Lower leg skin (tissue), 3 donors: ENCODE measurements at regions not wholly inside any gene's neighbourhood (a gene's known extent, or its start where the extent isn't known, plus 50 kb on each side); places are given as distances from the start of the nearest gene placed in this dataset.

ENCODE experiments used
- POLR2A ChIP-seq, 2 donors: fragments of 450-650 bp; IDR thresholded peaks; one replicate each; pipeline ENCODE4 v1.6.1; 2016 to 2017; ENCODE audit warnings: antibody characterized with exemption in 2 of 2, mild to moderate bottlenecking in 1 of 2, moderate library complexity in 1 of 2
- TF ChIP-seq, protein P1 (sequence below), 3 donors: fragments of 450-650 bp; IDR thresholded peaks; one replicate each; pipeline ENCODE4 v1.5.1; 2016; ENCODE audit warnings: antibody characterized with exemption in 3 of 3, mild to moderate bottlenecking in 3 of 3, moderate library complexity in 2 of 3

DNA sequence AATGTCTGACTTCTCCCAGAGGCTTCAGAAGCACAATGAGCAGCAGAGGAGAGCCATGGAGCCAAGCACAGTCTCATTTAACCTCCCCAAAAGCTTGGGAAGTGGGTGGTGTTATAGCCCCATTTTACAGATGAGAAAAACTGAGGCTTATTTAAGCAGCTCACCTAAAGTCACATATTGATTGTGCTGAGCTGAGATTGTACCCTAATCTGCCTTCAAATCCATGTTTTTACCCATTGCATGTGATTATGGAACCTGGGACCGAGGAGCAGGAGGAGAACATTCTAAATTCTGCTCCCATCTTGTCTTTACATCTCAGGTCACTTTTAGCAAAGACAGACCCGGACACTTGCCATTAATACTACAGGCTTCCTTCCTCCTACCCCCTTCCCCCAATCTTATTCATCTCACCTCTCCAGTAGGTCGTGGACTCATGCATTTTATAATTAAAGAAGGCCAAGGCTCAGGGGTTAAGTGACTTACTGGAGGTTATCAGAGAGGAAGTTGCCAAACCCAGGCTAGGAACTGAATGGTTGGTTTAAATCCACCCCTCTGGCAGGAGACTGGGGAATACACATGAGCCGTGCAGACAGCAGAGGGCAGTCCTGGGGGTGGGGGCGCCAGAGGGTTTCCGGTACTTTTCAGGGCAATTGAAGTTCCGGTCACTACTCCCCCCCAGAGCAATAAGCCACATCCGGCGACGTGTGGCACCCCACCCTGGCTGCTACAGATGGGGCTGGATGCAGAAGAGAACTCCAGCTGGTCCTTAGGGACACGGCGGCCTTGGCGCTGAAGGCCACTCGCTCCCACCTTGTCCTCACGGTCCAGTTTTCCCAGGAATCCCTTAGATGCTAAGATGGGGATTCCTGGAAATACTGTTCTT is 51.0 kb upstream of the IL17B start:
- TF ChIP-seq, protein P1, sequence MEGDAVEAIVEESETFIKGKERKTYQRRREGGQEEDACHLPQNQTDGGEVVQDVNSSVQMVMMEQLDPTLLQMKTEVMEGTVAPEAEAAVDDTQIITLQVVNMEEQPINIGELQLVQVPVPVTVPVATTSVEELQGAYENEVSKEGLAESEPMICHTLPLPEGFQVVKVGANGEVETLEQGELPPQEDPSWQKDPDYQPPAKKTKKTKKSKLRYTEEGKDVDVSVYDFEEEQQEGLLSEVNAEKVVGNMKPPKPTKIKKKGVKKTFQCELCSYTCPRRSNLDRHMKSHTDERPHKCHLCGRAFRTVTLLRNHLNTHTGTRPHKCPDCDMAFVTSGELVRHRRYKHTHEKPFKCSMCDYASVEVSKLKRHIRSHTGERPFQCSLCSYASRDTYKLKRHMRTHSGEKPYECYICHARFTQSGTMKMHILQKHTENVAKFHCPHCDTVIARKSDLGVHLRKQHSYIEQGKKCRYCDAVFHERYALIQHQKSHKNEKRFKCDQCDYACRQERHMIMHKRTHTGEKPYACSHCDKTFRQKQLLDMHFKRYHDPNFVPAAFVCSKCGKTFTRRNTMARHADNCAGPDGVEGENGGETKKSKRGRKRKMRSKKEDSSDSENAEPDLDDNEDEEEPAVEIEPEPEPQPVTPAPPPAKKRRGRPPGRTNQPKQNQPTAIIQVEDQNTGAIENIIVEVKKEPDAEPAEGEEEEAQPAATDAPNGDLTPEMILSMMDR (IDR thresholded peaks at IDR 0.05), result no peak
- TF ChIP-seq POLR2A (IDR thresholded peaks at IDR 0.05), result no peak
